ENCODE measurements at regions not wholly inside any gene's neighbourhood (a gene's known extent, or its start where the extent isn't known, plus 50 kb on each side); places are given as distances from the start of the nearest gene placed in this dataset.

DNA sequence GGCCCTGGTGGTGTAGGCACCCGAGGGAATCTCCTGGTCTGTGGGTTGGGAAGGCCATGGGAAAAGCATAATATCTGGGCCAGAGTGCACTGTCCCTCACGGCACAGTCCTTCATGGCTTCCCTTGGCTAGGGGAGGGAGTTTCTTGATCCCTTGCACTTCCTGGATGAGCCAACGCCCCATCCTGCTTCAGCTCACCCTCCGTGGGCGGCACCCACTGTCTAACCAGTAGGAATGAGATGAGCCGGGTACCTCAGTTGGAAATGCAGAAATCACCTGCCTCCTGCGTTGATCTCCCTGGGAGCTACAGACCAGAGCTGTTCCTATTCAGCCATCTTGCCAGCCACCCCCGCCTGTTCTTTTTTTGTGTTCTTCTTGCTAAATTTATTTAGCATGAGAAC, 134.4 kb downstream of the LEPR start:
- no peaks in the 10 kb centered on the region for H3K27me3 ChIP-seq (ENCODE audit: control insufficient read depth, insufficient read depth, low read length)
- TF ChIP-seq, protein P1, sequence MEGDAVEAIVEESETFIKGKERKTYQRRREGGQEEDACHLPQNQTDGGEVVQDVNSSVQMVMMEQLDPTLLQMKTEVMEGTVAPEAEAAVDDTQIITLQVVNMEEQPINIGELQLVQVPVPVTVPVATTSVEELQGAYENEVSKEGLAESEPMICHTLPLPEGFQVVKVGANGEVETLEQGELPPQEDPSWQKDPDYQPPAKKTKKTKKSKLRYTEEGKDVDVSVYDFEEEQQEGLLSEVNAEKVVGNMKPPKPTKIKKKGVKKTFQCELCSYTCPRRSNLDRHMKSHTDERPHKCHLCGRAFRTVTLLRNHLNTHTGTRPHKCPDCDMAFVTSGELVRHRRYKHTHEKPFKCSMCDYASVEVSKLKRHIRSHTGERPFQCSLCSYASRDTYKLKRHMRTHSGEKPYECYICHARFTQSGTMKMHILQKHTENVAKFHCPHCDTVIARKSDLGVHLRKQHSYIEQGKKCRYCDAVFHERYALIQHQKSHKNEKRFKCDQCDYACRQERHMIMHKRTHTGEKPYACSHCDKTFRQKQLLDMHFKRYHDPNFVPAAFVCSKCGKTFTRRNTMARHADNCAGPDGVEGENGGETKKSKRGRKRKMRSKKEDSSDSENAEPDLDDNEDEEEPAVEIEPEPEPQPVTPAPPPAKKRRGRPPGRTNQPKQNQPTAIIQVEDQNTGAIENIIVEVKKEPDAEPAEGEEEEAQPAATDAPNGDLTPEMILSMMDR (IDR thresholded peaks at IDR 0.05; ENCODE audit: borderline replicate concordance, extremely low read depth, insufficient read depth): no peak
- no peak overlapping the region for H3K4me3 ChIP-seq (ENCODE audit: low read length in 3 of 3)
- no peaks in the 10 kb centered on the region for H3K36me3 ChIP-seq (ENCODE audit: control insufficient read depth in 2 of 3, insufficient read depth in 3 of 3, low read length in 3 of 3)
- H3K9ac ChIP-seq (ENCODE audit: low read length in 3 of 3): no peak overlapping the region
- no peak for DNase-seq
- no peaks in the 10 kb centered on the region for H3K9me3 ChIP-seq (ENCODE audit: control insufficient read depth in 2 of 3, insufficient read depth in 1 of 3, low read length in 3 of 3)
- no peaks in the 10 kb centered on the region for H3K4me1 ChIP-seq (ENCODE audit: control insufficient read depth in 2 of 3, insufficient read depth in 2 of 3, low read depth in 1 of 3, low read length in 3 of 3)
- FAIRE-seq: no peak
- no peak overlapping the region for H3K27ac ChIP-seq (ENCODE audit: low read depth in 2 of 2, low read length in 2 of 2)
- intact Hi-C loops (cut with DNase I): no loop called here

DNA sequence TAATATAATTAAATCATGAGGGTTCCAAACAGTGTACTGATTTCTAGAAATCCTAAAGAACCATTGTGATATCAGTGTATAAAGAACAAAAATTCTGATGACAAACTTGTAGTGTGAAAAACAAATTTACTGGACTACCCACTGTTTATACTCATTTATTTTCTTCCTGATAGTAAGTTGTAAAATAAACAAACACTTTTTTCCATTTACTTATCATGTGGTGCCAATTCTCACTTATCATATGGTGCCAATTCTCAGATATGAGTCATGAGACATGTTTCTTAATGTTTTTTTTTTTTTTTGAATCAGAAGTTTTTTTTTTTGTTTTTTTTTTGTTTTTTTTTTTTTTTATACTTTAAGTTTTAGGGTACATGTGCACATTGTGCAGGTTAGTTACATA, 137.7 kb downstream of the LEPR start:
- Histone ChIP-seq H3K4me3 (ENCODE audit: low read length in 3 of 3) (no peak overlapping the region), H3K4me1 (ENCODE audit: control insufficient read depth in 2 of 3, insufficient read depth in 2 of 3, low read depth in 1 of 3, low read length in 3 of 3) (no peaks in the 10 kb centered on the region), H3K27ac (ENCODE audit: low read depth in 2 of 2, low read length in 2 of 2) (no peak overlapping the region), H3K36me3 (ENCODE audit: control insufficient read depth in 2 of 3, insufficient read depth in 3 of 3, low read length in 3 of 3) (no peaks in the 10 kb centered on the region), H3K9ac (ENCODE audit: low read length in 3 of 3) (no peak overlapping the region), H3K9me3 (ENCODE audit: control insufficient read depth in 2 of 3, insufficient read depth in 1 of 3, low read length in 3 of 3) (no peaks in the 10 kb centered on the region), H3K27me3 (ENCODE audit: control insufficient read depth, insufficient read depth, low read length) (no peaks in the 10 kb centered on the region)
- TF ChIP-seq, protein P1 (IDR thresholded peaks at IDR 0.05; ENCODE audit: borderline replicate concordance, extremely low read depth, insufficient read depth): no peak
- DNase-seq (no peak), FAIRE-seq (peak; percentile 11)
- intact Hi-C loops (cut with DNase I): no loop called here

DNA sequence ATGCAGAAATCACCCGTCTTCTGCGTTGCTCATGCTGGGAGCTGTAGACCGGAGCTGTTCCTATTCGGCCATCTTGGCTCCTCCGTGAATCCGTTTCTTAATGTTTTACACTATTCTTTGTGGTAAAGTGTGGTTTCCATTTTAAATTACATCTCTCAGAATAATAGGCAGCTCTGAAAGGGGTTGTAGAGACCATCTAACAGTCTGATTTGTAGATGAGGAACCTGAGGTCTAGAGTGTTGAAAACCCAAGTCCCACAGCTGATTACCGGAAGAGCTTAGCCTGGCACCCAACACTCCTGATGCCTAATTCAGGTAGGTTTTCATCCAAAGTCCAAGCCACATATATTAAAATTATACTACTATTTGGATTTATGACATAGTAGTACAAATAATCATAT, 144.0 kb downstream of the LEPR start:
- H3K27ac ChIP-seq (ENCODE audit: low read depth in 2 of 2, low read length in 2 of 2): no peak overlapping the region
- H3K4me1 ChIP-seq (ENCODE audit: control insufficient read depth in 2 of 3, insufficient read depth in 2 of 3, low read depth in 1 of 3, low read length in 3 of 3): no peaks in the 10 kb centered on the region
- no peak overlapping the region for H3K9ac ChIP-seq (ENCODE audit: low read length in 3 of 3)
- H3K27me3 ChIP-seq (ENCODE audit: control insufficient read depth, insufficient read depth, low read length): no peaks in the 10 kb centered on the region
- intact Hi-C loops (cut with DNase I): no loop called here
- no peaks in the 10 kb centered on the region for H3K36me3 ChIP-seq (ENCODE audit: control insufficient read depth in 2 of 3, insufficient read depth in 3 of 3, low read length in 3 of 3)
- TF ChIP-seq, protein P1 (IDR thresholded peaks at IDR 0.05; ENCODE audit: borderline replicate concordance, extremely low read depth, insufficient read depth): no peak
- FAIRE-seq (no peak), DNase-seq (no peak)
- no peak overlapping the region for H3K4me3 ChIP-seq (ENCODE audit: low read length in 3 of 3)
- no peaks in the 10 kb centered on the region for H3K9me3 ChIP-seq (ENCODE audit: control insufficient read depth in 2 of 3, insufficient read depth in 1 of 3, low read length in 3 of 3)

DNA sequence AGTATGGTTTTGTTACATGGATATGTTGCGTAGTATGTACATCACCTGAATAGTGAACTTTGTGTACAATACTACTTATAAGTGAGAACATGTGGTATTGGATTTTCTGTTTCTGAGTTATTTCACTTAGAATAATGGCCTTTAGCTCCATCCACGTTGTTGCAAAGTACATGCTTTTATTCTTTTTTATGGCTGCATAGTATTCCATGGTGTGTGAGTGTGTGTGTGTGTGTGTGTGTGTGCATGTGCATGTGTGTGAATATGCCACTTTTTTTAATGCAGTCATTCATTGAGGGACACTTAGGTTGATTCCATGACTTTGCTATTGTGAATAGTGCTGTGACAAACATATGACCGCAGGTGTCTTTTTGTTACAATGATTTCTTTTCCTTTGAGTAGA, 147.8 kb downstream of the LEPR start:
- TF ChIP-seq, protein P1 (IDR thresholded peaks at IDR 0.05; ENCODE audit: borderline replicate concordance, extremely low read depth, insufficient read depth): no peak
- Histone ChIP-seq H3K36me3 (ENCODE audit: control insufficient read depth in 2 of 3, insufficient read depth in 3 of 3, low read length in 3 of 3) (no peaks in the 10 kb centered on the region), H3K4me3 (ENCODE audit: low read length in 3 of 3) (no peak overlapping the region), H3K9me3 (ENCODE audit: control insufficient read depth in 2 of 3, insufficient read depth in 1 of 3, low read length in 3 of 3) (no peaks in the 10 kb centered on the region), H3K4me1 (ENCODE audit: control insufficient read depth in 2 of 3, insufficient read depth in 2 of 3, low read depth in 1 of 3, low read length in 3 of 3) (no peaks in the 10 kb centered on the region), H3K27me3 (ENCODE audit: control insufficient read depth, insufficient read depth, low read length) (no peaks in the 10 kb centered on the region), H3K27ac (ENCODE audit: low read depth in 2 of 2, low read length in 2 of 2) (no peak overlapping the region), H3K9ac (ENCODE audit: low read length in 3 of 3) (no peak overlapping the region)
- FAIRE-seq (no peak), DNase-seq (no peak)
- intact Hi-C loops (cut with DNase I): no loop called here

All from kidney (tissue), 13 donors.